ENCODE measurements at regions not wholly inside any gene's neighbourhood (a gene's known extent, or its start where the extent isn't known, plus 50 kb on each side); places are given as distances from the start of the nearest gene placed in this dataset.

GRCh38 chr12:97754306-97754705 is 291.7 kb downstream of the RMST start:
- no peaks in the 10 kb centered on the region for H3K36me3 Mint-ChIP-seq (ENCODE audit: low read depth)
- no peak overlapping the region for H3K4me3 Mint-ChIP-seq (ENCODE audit: unreplicated experiment)
- DNase-seq (ENCODE audit: low spot score): no peak
- no peaks in the 10 kb centered on the region for H3K4me1 Mint-ChIP-seq (ENCODE audit: low read depth)
- no peak overlapping the region for H3K27ac Mint-ChIP-seq (ENCODE audit: unreplicated experiment)
- TF ChIP-seq CTCF (IDR thresholded peaks at IDR 0.05): no peak
- peaks cover 3% of the 10 kb centered on the region for H3K9me3 Mint-ChIP-seq (ENCODE audit: low read depth)
- peaks cover 1% of the 10 kb centered on the region for H3K27me3 Mint-ChIP-seq (ENCODE audit: low read depth)

GRCh38 chr12:97756066-97756666 is 293.6 kb downstream of the RMST start:
- Mint-ChIP-seq H3K4me3 (ENCODE audit: unreplicated experiment) (no peak overlapping the region), H3K4me1 (ENCODE audit: low read depth) (no peaks in the 10 kb centered on the region), H3K36me3 (ENCODE audit: low read depth) (no peaks in the 10 kb centered on the region), H3K27ac (ENCODE audit: unreplicated experiment) (no peak overlapping the region), H3K9me3 (ENCODE audit: low read depth) (peaks cover 10% of the 10 kb centered on the region), H3K27me3 (ENCODE audit: low read depth) (peaks cover 1% of the 10 kb centered on the region)
- no peak for TF ChIP-seq CTCF (IDR thresholded peaks at IDR 0.05)
- no peak for DNase-seq (ENCODE audit: low spot score)

GRCh38 chr12:97756741-97757140 is 294.1 kb downstream of the RMST start:
- no peak overlapping the region for H3K27ac Mint-ChIP-seq (ENCODE audit: unreplicated experiment)
- H3K9me3 Mint-ChIP-seq (ENCODE audit: low read depth): peaks cover 10% of the 10 kb centered on the region

GRCh38 chr12:97757481-97758193 is 295.0 kb downstream of the RMST start:
- no peak overlapping the region for H3K27ac Mint-ChIP-seq (ENCODE audit: unreplicated experiment)
- peaks cover 16% of the 10 kb centered on the region for H3K9me3 Mint-ChIP-seq (ENCODE audit: low read depth)
- DNase-seq (ENCODE audit: low spot score): no peak
- H3K4me3 Mint-ChIP-seq (ENCODE audit: unreplicated experiment): no peak overlapping the region
- no peaks in the 10 kb centered on the region for H3K36me3 Mint-ChIP-seq (ENCODE audit: low read depth)
- no peaks in the 10 kb centered on the region for H3K4me1 Mint-ChIP-seq (ENCODE audit: low read depth)
- no peak for TF ChIP-seq CTCF (IDR thresholded peaks at IDR 0.05)
- H3K27me3 Mint-ChIP-seq (ENCODE audit: low read depth): peaks cover 1% of the 10 kb centered on the region

More at GRCh38 chr12:97756741-97757140, 294.1 kb downstream of the RMST start:
- H3K4me3 Mint-ChIP-seq (ENCODE audit: unreplicated experiment): no peak overlapping the region
- DNase-seq (ENCODE audit: low spot score): no peak
- no peak for TF ChIP-seq CTCF (IDR thresholded peaks at IDR 0.05)
- no peaks in the 10 kb centered on the region for H3K36me3 Mint-ChIP-seq (ENCODE audit: low read depth)
- peaks cover 1% of the 10 kb centered on the region for H3K27me3 Mint-ChIP-seq (ENCODE audit: low read depth)
- no peaks in the 10 kb centered on the region for H3K4me1 Mint-ChIP-seq (ENCODE audit: low read depth)

GRCh38 chr12:97758194-97758501 is 295.5 kb downstream of the RMST start:
- H3K9me3 Mint-ChIP-seq (ENCODE audit: low read depth): peaks cover 16% of the 10 kb centered on the region
- no peak for TF ChIP-seq CTCF (IDR thresholded peaks at IDR 0.05)
- no peaks in the 10 kb centered on the region for H3K36me3 Mint-ChIP-seq (ENCODE audit: low read depth)
- H3K4me1 Mint-ChIP-seq (ENCODE audit: low read depth): no peaks in the 10 kb centered on the region
- no peak overlapping the region for H3K4me3 Mint-ChIP-seq (ENCODE audit: unreplicated experiment)
- peaks cover 1% of the 10 kb centered on the region for H3K27me3 Mint-ChIP-seq (ENCODE audit: low read depth)
- no peak overlapping the region for H3K27ac Mint-ChIP-seq (ENCODE audit: unreplicated experiment)
- DNase-seq (ENCODE audit: low spot score): no peak
